OCI-LY3 (cell line): ENCODE measurements at regions not wholly inside any gene's neighbourhood (a gene's known extent, or its start where the extent isn't known, plus 50 kb on each side); places are given as distances from the start of the nearest gene placed in this dataset.

Experiments used
- H2AFZ ChIP-seq: fragments of 200-600, 300-600 bp; shearing (Covaris generic); 2 replicates; pipeline ENCODE4 v1.6.0; 2014; ENCODE audit warnings: antibody characterized with exemption, low read depth, low read length
- H3K27ac ChIP-seq: fragments of 200-600, 300-600 bp; sonication (generic); 2 replicates; pipeline ENCODE4 v1.5.1; 2014; ENCODE audit warnings: mild to moderate bottlenecking, low read length, moderate library complexity, mixed read lengths
- H3K27me3 ChIP-seq: fragments of 200-600, 300-600 bp; sonication (generic); 2 replicates; pipeline ENCODE4 v1.6.1; 2014; ENCODE audit warnings: low read depth, low read length, mixed read lengths
- H3K36me3 ChIP-seq: fragments of 200-600, 300-600 bp; sonication (generic); replicated peaks from 2 replicates; pipeline ENCODE3; 2014; ENCODE audit warnings: low read depth, low read length, mixed read lengths
- H3K4me1 ChIP-seq: fragments of 300-600, 200-600 bp; sonication (generic); 2 replicates; pipeline ENCODE4 v1.6.1; 2014; ENCODE audit warnings: low read length, mixed read lengths
- H3K4me2 ChIP-seq: fragments of 200-600, 300-600 bp; sonication (generic); 2 replicates; pipeline ENCODE4 v1.6.1; 2014; ENCODE audit warnings: low read length, mixed read lengths
- H3K4me3 ChIP-seq: fragments of 300-600, 200-600 bp; sonication (generic); 2 replicates; pipeline ENCODE4 v1.5.1; 2014; ENCODE audit warnings: antibody characterized with exemption, mild to moderate bottlenecking, low read length, moderate library complexity
- H3K79me2 ChIP-seq: fragments of 300-600, 200-600 bp; shearing (Covaris generic); 2 replicates; pipeline ENCODE4 v1.6.1; 2014; ENCODE audit warnings: mild to moderate bottlenecking, low read length, mixed read lengths
- H3K9ac ChIP-seq: fragments of 300-600, 200-600 bp; shearing (Covaris generic); 2 replicates; pipeline ENCODE4 v1.6.0; 2014; ENCODE audit warnings: mild to moderate bottlenecking, low read length, moderate library complexity
- H3K9me3 ChIP-seq: fragments of 200-600, 300-600 bp; shearing (Covaris generic); 2 replicates; pipeline ENCODE4 v1.6.1; 2014; ENCODE audit warnings: low read length, mixed read lengths; ENCODE audit not compliant: insufficient read depth
- H4K20me1 ChIP-seq: fragments of 200-600, 300-600 bp; sonication (generic); 2 replicates; pipeline ENCODE4 v1.6.1; 2016; ENCODE audit warnings: low read length, mixed read lengths; ENCODE audit not compliant: insufficient read depth
- EZH2phosphoT487 ChIP-seq: fragments of 200-600 bp; shearing (Covaris generic); IDR thresholded peaks from 2 replicates; pipeline ENCODE4 v1.6.1; 2018; ENCODE audit warnings: antibody characterized with exemption, mixed run types, low read depth
- TF ChIP-seq, protein P1 (sequence below): fragments of 200-600, 300-600 bp; sonication (generic); IDR thresholded peaks from 2 replicates; pipeline ENCODE4 v1.5.1; 2014; ENCODE audit warnings: antibody characterized with exemption, low read length, low read depth

DNA sequence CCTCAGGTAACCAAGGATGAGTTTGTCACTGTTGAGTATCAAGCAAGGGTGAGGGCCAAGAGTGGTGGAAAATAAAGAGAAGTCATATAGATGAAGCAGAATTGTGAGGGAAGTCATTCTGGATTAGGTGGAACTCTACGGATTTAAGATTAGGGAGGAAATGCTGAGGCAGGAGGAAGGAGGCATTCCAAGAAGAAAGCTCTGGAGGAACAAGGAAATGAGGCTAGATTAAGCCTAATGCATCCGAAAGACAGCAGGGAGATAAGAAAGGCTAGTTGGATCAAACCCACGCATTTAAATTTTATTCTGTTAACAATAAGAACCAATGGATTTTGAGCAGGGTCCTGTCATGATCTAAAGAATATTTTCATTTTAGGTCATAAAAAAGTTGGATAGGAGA is 681.2 kb downstream of the EPHA4 start:
- no peaks in the 10 kb centered on the region for H3K27me3 ChIP-seq
- no peaks in the 10 kb centered on the region for H3K79me2 ChIP-seq
- H3K4me1 ChIP-seq = no peaks in the 10 kb centered on the region
- H3K36me3 ChIP-seq = no peaks in the 10 kb centered on the region
- H4K20me1 ChIP-seq = no peaks in the 10 kb centered on the region
- TF ChIP-seq EZH2phosphoT487 = no peak
- TF ChIP-seq, protein P1, sequence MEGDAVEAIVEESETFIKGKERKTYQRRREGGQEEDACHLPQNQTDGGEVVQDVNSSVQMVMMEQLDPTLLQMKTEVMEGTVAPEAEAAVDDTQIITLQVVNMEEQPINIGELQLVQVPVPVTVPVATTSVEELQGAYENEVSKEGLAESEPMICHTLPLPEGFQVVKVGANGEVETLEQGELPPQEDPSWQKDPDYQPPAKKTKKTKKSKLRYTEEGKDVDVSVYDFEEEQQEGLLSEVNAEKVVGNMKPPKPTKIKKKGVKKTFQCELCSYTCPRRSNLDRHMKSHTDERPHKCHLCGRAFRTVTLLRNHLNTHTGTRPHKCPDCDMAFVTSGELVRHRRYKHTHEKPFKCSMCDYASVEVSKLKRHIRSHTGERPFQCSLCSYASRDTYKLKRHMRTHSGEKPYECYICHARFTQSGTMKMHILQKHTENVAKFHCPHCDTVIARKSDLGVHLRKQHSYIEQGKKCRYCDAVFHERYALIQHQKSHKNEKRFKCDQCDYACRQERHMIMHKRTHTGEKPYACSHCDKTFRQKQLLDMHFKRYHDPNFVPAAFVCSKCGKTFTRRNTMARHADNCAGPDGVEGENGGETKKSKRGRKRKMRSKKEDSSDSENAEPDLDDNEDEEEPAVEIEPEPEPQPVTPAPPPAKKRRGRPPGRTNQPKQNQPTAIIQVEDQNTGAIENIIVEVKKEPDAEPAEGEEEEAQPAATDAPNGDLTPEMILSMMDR = no peak
- no peak overlapping the region for H3K9ac ChIP-seq
- H3K4me2 ChIP-seq = no peak overlapping the region
- H2AFZ ChIP-seq = no peak overlapping the region
- no peak overlapping the region for H3K4me3 ChIP-seq
- no peaks in the 10 kb centered on the region for H3K9me3 ChIP-seq
- H3K27ac ChIP-seq = no peak overlapping the region

DNA sequence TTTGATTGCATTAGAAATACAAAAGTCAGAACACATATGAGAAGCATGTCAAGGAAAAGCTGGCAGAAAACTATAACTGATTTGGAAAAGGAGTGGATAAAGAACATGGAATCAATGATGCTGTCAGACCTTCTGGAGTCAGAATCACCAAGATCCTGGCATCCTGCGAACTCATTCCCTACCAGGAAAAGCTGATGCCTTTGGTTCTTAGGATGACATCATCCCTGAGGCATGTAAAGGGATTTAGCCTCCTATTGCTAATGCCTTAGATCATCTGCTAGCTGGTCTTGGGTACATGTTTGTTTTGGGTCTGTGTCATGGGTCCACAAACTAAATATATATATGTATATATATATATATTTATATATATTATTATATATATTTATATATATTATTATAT is 680.7 kb downstream of the EPHA4 start:
- no peaks in the 10 kb centered on the region for H3K4me1 ChIP-seq
- H3K27ac ChIP-seq = no peak overlapping the region
- no peaks in the 10 kb centered on the region for H3K36me3 ChIP-seq
- H3K9me3 ChIP-seq = no peaks in the 10 kb centered on the region
- H3K27me3 ChIP-seq = no peaks in the 10 kb centered on the region
- no peak overlapping the region for H3K4me2 ChIP-seq
- H3K9ac ChIP-seq = no peak overlapping the region
- H3K4me3 ChIP-seq = no peak overlapping the region
- H4K20me1 ChIP-seq = no peaks in the 10 kb centered on the region
- TF ChIP-seq EZH2phosphoT487 = no peak
- TF ChIP-seq, protein P1 = no peak
- H3K79me2 ChIP-seq = no peaks in the 10 kb centered on the region
- no peak overlapping the region for H2AFZ ChIP-seq

DNA sequence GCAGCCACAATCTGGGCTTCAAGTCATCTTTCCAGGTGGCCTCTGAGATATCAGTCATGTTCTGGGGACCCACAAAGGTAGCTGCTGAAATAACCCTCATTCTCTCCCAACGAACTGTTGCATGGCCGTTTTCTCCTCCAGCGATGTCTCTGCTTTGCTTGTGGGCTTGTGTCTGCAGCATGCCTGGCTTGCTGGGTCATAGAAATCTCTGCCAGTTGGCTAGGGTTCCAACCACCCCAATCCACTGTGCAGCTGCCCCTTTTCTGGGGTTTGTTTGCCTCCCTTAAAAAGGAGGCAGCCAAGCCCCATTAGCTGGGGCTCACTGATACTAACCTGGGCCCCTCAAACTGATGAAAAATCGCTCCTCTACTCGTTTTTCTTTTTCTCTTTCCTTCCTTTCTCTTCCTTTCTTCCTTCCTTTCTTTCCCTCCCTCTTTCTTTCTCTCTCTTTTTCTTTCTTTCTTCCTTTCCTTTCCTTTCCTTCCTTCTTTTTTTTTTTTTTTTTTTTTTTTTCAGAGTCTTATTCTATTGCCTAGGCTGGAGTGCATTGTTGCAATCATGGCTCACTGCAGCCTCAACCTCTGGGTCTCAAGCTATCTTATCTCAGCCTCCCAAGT is 680.0 kb downstream of the EPHA4 start:
- Histone ChIP-seq H3K4me2 (no peak overlapping the region), H3K27me3 (no peaks in the 10 kb centered on the region), H3K4me3 (no peak overlapping the region), H3K79me2 (no peaks in the 10 kb centered on the region), H3K9ac (no peak overlapping the region), H3K36me3 (no peaks in the 10 kb centered on the region), H4K20me1 (no peaks in the 10 kb centered on the region), H2AFZ (no peak overlapping the region), H3K27ac (no peak overlapping the region), H3K4me1 (no peaks in the 10 kb centered on the region), H3K9me3 (no peaks in the 10 kb centered on the region)
- TF ChIP-seq, protein P1 = no peak
- no peak for TF ChIP-seq EZH2phosphoT487

DNA sequence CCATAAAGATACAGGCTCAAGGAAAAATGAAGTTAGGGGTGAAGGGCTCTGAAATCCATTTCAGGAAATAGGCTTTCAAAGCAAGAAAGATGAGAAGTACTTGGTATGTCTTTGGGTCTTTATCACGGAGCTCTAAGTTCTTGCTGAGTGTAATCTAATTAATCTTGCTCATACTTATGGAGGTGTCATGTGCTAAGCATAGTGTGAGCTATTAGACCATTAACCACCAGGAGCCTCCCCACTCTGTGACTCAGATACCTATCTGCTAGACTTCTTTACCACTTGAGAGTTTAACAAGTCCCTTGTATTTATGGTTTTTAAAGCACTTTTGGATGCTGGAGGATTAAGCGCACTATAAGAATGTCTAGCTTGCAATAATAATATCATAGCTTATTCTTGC is 678.7 kb downstream of the EPHA4 start:
- no peaks in the 10 kb centered on the region for H3K4me1 ChIP-seq
- H3K27me3 ChIP-seq = no peaks in the 10 kb centered on the region
- no peak overlapping the region for H3K4me2 ChIP-seq
- H4K20me1 ChIP-seq = no peaks in the 10 kb centered on the region
- no peaks in the 10 kb centered on the region for H3K36me3 ChIP-seq
- no peak overlapping the region for H2AFZ ChIP-seq
- H3K79me2 ChIP-seq = no peaks in the 10 kb centered on the region
- TF ChIP-seq EZH2phosphoT487 = no peak
- TF ChIP-seq, protein P1 = no peak
- no peak overlapping the region for H3K4me3 ChIP-seq
- no peak overlapping the region for H3K27ac ChIP-seq
- no peak overlapping the region for H3K9ac ChIP-seq
- H3K9me3 ChIP-seq = no peaks in the 10 kb centered on the region
